H1 (cell line): ENCODE measurements at regions not wholly inside any gene's neighbourhood (a gene's known extent, or its start where the extent isn't known, plus 50 kb on each side); places are given as distances from the start of the nearest gene placed in this dataset.

Source experiments
- CTCF ChIA-PET: fragments of 300-600 bp; sonication (Branson Sonifier 250); formaldehyde crosslinking; loops from one replicate; lab custom pipeline; 2021; ENCODE audit not compliant: partially characterized antibody; lab: Charles Lee
- POLR2A ChIA-PET: fragments of 300-600 bp; sonication (Branson Sonifier 250); formaldehyde crosslinking; loops from one replicate; lab custom pipeline; 2021; ENCODE audit warnings: inconsistent platforms; ENCODE audit not compliant: partially characterized antibody; lab: Charles Lee
- DNase-seq, 2 experiments: peaks; one replicate each; pipeline versions ENCODE4 v3.0.0 to v3.0.0-alpha.2; 2010 to 2022; ENCODE audit warnings: low spot score in 2 of 2, low read depth in 1 of 2, mixed read lengths in 1 of 2
- FAIRE-seq: peaks from 2 replicates; lab custom pipeline; 2011; peaks lifted over from hg19 to GRCh38; lab: Jason Lieb, UNC
- H2AFZ ChIP-seq: 2 replicates; pipeline ENCODE4 v1.8.1; 2012; ENCODE audit warnings: low read length, inconsistent platforms
- H2AK5ac ChIP-seq: 2 replicates; pipeline ENCODE4 v1.6.1; 2013; ENCODE audit warnings: low read depth, low read length
- H2BK120ac ChIP-seq: replicated peaks from 2 replicates; pipeline ENCODE3; 2013; ENCODE audit warnings: low read depth, low read length, inconsistent platforms
- H2BK12ac ChIP-seq: 2 replicates; pipeline ENCODE4 v1.6.1; 2013; ENCODE audit warnings: low read depth, low read length
- H2BK15ac ChIP-seq: 2 replicates; pipeline ENCODE4 v1.6.1; 2013; ENCODE audit warnings: low read length
- H2BK20ac ChIP-seq: 2 replicates; pipeline ENCODE4 v1.6.1; 2013; ENCODE audit warnings: low read length
- H2BK5ac ChIP-seq: 2 replicates; pipeline ENCODE4 v1.6.1; 2013; ENCODE audit warnings: low read depth, low read length
- H3K14ac ChIP-seq: 2 replicates; pipeline ENCODE4 v1.6.1; 2013; ENCODE audit warnings: inconsistent platforms; ENCODE audit not compliant: insufficient read length
- H3K18ac ChIP-seq: 2 replicates; pipeline ENCODE4 v1.6.1; 2013; ENCODE audit warnings: low read length; ENCODE audit errors: extremely low read depth
- H3K23ac ChIP-seq: 2 replicates; pipeline ENCODE4 v1.6.1; 2013; ENCODE audit warnings: inconsistent platforms; ENCODE audit not compliant: insufficient read length
- H3K23me2 ChIP-seq: 2 replicates; pipeline ENCODE4 v1.6.1; 2013; ENCODE audit warnings: low read depth, low read length
- H3K27ac ChIP-seq: 2 replicates; pipeline ENCODE4 v1.6.1; 2011; ENCODE audit warnings: low read depth, low read length, inconsistent platforms
- H3K27me3 ChIP-seq, 4 experiments: replicated peaks in 1 of 4; 1 replicate in 1 of 4; 2 replicates in 3 of 4; pipeline versions ENCODE4 v1.6.1 to v1.8.1; 2011 to 2013; ENCODE audit warnings: low read length in 3 of 4, mild to moderate bottlenecking in 3 of 4, inconsistent platforms in 2 of 4, mixed read lengths in 2 of 4, moderate library complexity in 1 of 4; ENCODE audit not compliant: control insufficient read depth in 3 of 4, insufficient read depth in 3 of 4; ENCODE audit errors: extremely low read depth in 1 of 4
- H3K36me3 ChIP-seq, 4 experiments: 2 replicates each; pipeline versions ENCODE4 v1.6.1 to v1.8.1; 2011 to 2013; ENCODE audit warnings: mild to moderate bottlenecking in 4 of 4, low read length in 3 of 4, moderate library complexity in 2 of 4, control low read depth in 1 of 4, inconsistent platforms in 1 of 4; ENCODE audit not compliant: insufficient read depth in 4 of 4, control insufficient read depth in 2 of 4
- H3K4ac ChIP-seq: replicated peaks from 2 replicates; pipeline ENCODE3; 2013; ENCODE audit warnings: low read length, low read depth, mixed read lengths, inconsistent platforms; ENCODE audit not compliant: insufficient read length
- H3K4me1 ChIP-seq, 4 experiments: replicated peaks in 1 of 4; 1 replicate in 1 of 4; 2 replicates in 3 of 4; pipeline versions ENCODE4 v1.6.1 to v1.8.1; 2011 to 2013; ENCODE audit warnings: low read length in 3 of 4, inconsistent platforms in 2 of 4, mixed read lengths in 1 of 4; ENCODE audit not compliant: insufficient read depth in 4 of 4, control insufficient read depth in 3 of 4
- H3K4me2 ChIP-seq, 2 experiments: 2 replicates each; pipeline versions ENCODE4 v1.6.1 to v1.8.1; 2011 to 2013; ENCODE audit warnings: low read depth in 2 of 2, low read length in 2 of 2, control low read depth in 1 of 2, inconsistent platforms in 1 of 2, mild to moderate bottlenecking in 1 of 2; ENCODE audit not compliant: insufficient read depth in 1 of 2
- H3K4me3 ChIP-seq, 4 experiments: fragments of 200-600, 300-600 bp in 1 of 4; sonication (generic), shearing (Covaris generic), sonication (Bioruptor Twin) in 1 of 4; 2 replicates each; pipeline versions ENCODE4 v1.5.1 to v1.8.1; 2011 to 2016; ENCODE audit warnings: low read length in 4 of 4, low read depth in 3 of 4, control low read depth in 2 of 4, inconsistent platforms in 2 of 4, mild to moderate bottlenecking in 2 of 4, mixed read lengths in 1 of 4, moderate library complexity in 1 of 4; ENCODE audit not compliant: insufficient read depth in 2 of 4; ENCODE audit errors: extremely low read depth in 1 of 4
- H3K56ac ChIP-seq: replicated peaks from 2 replicates; pipeline ENCODE3; 2013; ENCODE audit warnings: low read depth, mild to moderate bottlenecking, mixed read lengths, low read length, inconsistent platforms; ENCODE audit not compliant: insufficient read length
- H3K79me1 ChIP-seq: 2 replicates; pipeline ENCODE4 v1.6.1; 2013; ENCODE audit warnings: low read depth, low read length, control low read depth
- H3K79me2 ChIP-seq, 2 experiments: 2 replicates each; pipeline versions ENCODE4 v1.6.1 to v1.8.1; 2012 to 2013; ENCODE audit warnings: low read length in 2 of 2, mild to moderate bottlenecking in 2 of 2, inconsistent platforms in 1 of 2; ENCODE audit not compliant: insufficient read depth in 2 of 2, control insufficient read depth in 1 of 2
- H3K9ac ChIP-seq, 4 experiments: replicated peaks in 1 of 4; 1 replicate in 1 of 4; 2 replicates in 3 of 4; pipeline versions ENCODE4 v1.6.1 to v1.8.1; 2011 to 2013; ENCODE audit warnings: low read depth in 3 of 4, low read length in 3 of 4, control low read depth in 2 of 4, mild to moderate bottlenecking in 2 of 4, moderate library complexity in 2 of 4, inconsistent platforms in 1 of 4; ENCODE audit errors: extremely low read depth in 1 of 4
- H3K9me3 ChIP-seq, 2 experiments: 2 replicates each; pipeline versions ENCODE4 v1.6.1 to v1.8.1; 2012 to 2013; ENCODE audit warnings: mild to moderate bottlenecking in 2 of 2, moderate library complexity in 2 of 2, control low read depth in 1 of 2, inconsistent platforms in 1 of 2, low read depth in 1 of 2, low read length in 1 of 2, mixed read lengths in 1 of 2; ENCODE audit not compliant: insufficient read depth in 2 of 2
- H4K20me1 ChIP-seq, 2 experiments: replicated peaks in 1 of 2; 2 replicates each; pipeline versions ENCODE3 to v1.8.1; 2011 to 2013; ENCODE audit warnings: inconsistent platforms in 2 of 2, low read length in 2 of 2, mild to moderate bottlenecking in 1 of 2; ENCODE audit not compliant: insufficient read depth in 2 of 2, control insufficient read depth in 1 of 2
- H4K5ac ChIP-seq: 2 replicates; pipeline ENCODE4 v1.6.1; 2013; ENCODE audit warnings: low read length, low read depth, mixed read lengths, inconsistent platforms; ENCODE audit not compliant: insufficient read length
- H4K8ac ChIP-seq: 2 replicates; pipeline ENCODE4 v1.8.0; 2013; ENCODE audit warnings: mild to moderate bottlenecking, moderate library complexity, low read length, inconsistent platforms; ENCODE audit not compliant: insufficient read depth; ENCODE audit errors: extremely low read depth
- H4K91ac ChIP-seq: replicated peaks from 2 replicates; pipeline ENCODE3; 2013; ENCODE audit warnings: low read length, mixed read lengths, inconsistent platforms; ENCODE audit not compliant: insufficient read length
- BCL11A ChIP-seq, 2 experiments: IDR thresholded peaks; one replicate each; pipeline ENCODE4 v1.6.1; 2011; ENCODE audit warnings: low read depth in 2 of 2, low read length in 2 of 2, mild to moderate bottlenecking in 2 of 2
- EGR1 ChIP-seq: IDR thresholded peaks from 2 replicates; pipeline ENCODE4 v1.6.1; 2011; ENCODE audit warnings: low read depth, low read length, borderline replicate concordance
- GTF2F1 ChIP-seq: IDR thresholded peaks from 2 replicates; pipeline ENCODE4 v1.6.1; 2012; ENCODE audit warnings: low read depth, low read length, improper control_type of control experiment, borderline replicate concordance
- JUN ChIP-seq: IDR thresholded peaks from 2 replicates; pipeline ENCODE4 v1.6.1; 2011; ENCODE audit warnings: low read depth, mild to moderate bottlenecking, improper control_type of control experiment, low read length
- KDM1A ChIP-seq: fragments of 200-600, 300-600 bp; sonication (generic); IDR thresholded peaks from 2 replicates; pipeline ENCODE4 v1.7.1; 2016; ENCODE audit warnings: mild to moderate bottlenecking, low read length, borderline replicate concordance
- KDM5A ChIP-seq: fragments of 200-600 bp; IDR thresholded peaks from 2 replicates; pipeline ENCODE4 v1.7.1; 2012; ENCODE audit warnings: mild to moderate bottlenecking, low read length, inconsistent platforms, mixed read lengths
- PHF8 ChIP-seq: fragments of 200-600 bp; sonication (generic); conservative IDR thresholded peaks from 2 replicates; pipeline ENCODE4 v1.7.1; 2012; ENCODE audit warnings: low read depth, mild to moderate bottlenecking, inconsistent platforms, low read length, moderate library complexity
- RBBP5 ChIP-seq: IDR thresholded peaks from 2 replicates; pipeline ENCODE4 v1.7.1; 2012; ENCODE audit warnings: low read depth, mild to moderate bottlenecking, inconsistent platforms, low read length, moderate library complexity, borderline replicate concordance
- SRF ChIP-seq: IDR thresholded peaks from 2 replicates; pipeline ENCODE4 v1.6.1; 2011; ENCODE audit warnings: mild to moderate bottlenecking, low read depth, low read length, moderate library complexity
- SUZ12 ChIP-seq: fragments of 200-600 bp; sonication (generic); IDR thresholded peaks from 2 replicates; pipeline ENCODE4 v1.6.1; 2012; ENCODE audit warnings: mild to moderate bottlenecking, inconsistent platforms, low read length, moderate library complexity, mixed read lengths
- TAF1 ChIP-seq: IDR thresholded peaks from 2 replicates; pipeline ENCODE4 v1.6.1; 2011; ENCODE audit warnings: mild to moderate bottlenecking, low read depth, low read length
- TBP ChIP-seq: IDR thresholded peaks from 2 replicates; pipeline ENCODE4 v1.6.1; 2011; ENCODE audit warnings: low read depth, low read length, improper control_type of control experiment
- TCF12 ChIP-seq: IDR thresholded peaks from 2 replicates; pipeline ENCODE4 v1.6.1; 2011; ENCODE audit warnings: low read depth, mild to moderate bottlenecking, low read length
- ZNF274 ChIP-seq: IDR thresholded peaks from 2 replicates; pipeline ENCODE4 v1.7.0; 2012; ENCODE audit warnings: low read length, borderline replicate concordance; ENCODE audit errors: extremely low read depth
- WGBS, 2 experiments: shearing (Covaris generic) in 1 of 2; methylation state at CpG; one replicate each; pipeline versions ENCODE4 v1.1.6 to v1.1.7; 2013 to 2015; ENCODE audit warnings: low lambda C conversion rate in 2 of 2, mixed read lengths in 2 of 2, inconsistent platforms in 1 of 2, low coverage in 1 of 2, missing lambda C conversion rate in 1 of 2; ENCODE audit not compliant: insufficient replicate concordance in 2 of 2, insufficient coverage in 1 of 2, insufficient read length in 1 of 2; ENCODE audit errors: extremely low coverage in 1 of 2, missing lambda C conversion rate in 1 of 2; 5-methylcytosine and 5-hydroxymethylcytosine counted together

DNA sequence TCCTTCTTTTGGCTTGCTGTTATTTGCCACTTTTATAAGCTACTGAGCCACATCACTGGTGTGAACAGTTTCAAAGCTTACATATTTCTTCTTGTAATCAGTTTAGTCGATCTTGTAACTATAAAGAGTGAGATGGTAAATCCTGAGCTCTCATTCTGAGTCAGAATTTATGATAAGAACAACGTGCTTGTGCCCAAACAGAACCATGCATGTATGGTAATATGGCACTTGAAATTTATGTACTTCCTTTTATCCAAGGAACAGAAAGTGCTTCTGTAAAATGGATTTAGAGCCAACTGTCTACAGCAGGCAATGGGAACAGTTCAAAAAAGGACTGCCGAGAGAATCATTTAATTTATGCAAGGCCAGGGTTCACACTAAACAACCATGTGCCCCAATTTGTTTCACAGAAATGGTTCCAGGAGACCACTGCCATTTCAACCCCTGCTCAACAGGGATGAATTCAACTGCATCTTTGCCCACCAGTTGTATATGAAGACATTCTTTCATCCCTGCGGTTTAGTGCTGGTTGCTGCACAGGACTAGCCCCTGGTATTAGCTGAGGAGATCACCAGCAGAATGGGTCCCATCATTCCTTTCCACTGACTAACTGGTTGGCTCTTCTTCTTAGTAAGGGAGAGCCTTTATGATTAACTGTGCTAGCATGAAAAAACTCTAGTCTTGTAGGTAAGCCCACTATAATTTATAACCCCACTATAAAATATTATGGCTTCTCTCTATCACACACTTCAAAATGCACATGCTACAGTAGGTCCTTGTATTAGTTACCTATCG lies 162.9 kb upstream of the PGRMC2 start:
- no peaks in the 10 kb centered on the region for H3K27me3 ChIP-seq
- H3K14ac ChIP-seq: no peak overlapping the region
- POLR2A ChIA-PET: interaction anchor here (0.7 kb wide), 1 partner anchor 642 kb away, joined by 3 read pairs; no protein-coding TSS in a partner anchor
- H3K36me3 ChIP-seq: no peaks in the 10 kb centered on the region
- H3K23ac ChIP-seq: no peak overlapping the region
- no peak overlapping the region for H2BK120ac ChIP-seq
- DNase-seq (no peak), FAIRE-seq (no peak)
- H2AK5ac ChIP-seq: no peak overlapping the region
- CTCF ChIA-PET: interaction anchor here (0.6 to 1.6 kb wide), 5 partner anchors 9 to 593 kb away, joined by 3 to 5 read pairs (median 3); no protein-coding TSS in a partner anchor
- no peak overlapping the region for H3K4ac ChIP-seq
- no peak overlapping the region for H2BK15ac ChIP-seq
- no peak overlapping the region for H4K5ac ChIP-seq
- H3K27ac ChIP-seq: no peak overlapping the region
- H3K56ac ChIP-seq: no peak overlapping the region
- no peak overlapping the region for H3K9ac ChIP-seq
- H2AFZ ChIP-seq: no peak overlapping the region
- H2BK12ac ChIP-seq: no peak overlapping the region
- H3K79me2 ChIP-seq: no peaks in the 10 kb centered on the region
- H4K20me1 ChIP-seq: no peaks in the 10 kb centered on the region
- H3K4me3 ChIP-seq: no peak overlapping the region
- H2BK5ac ChIP-seq: no peak overlapping the region
- no peaks in the 10 kb centered on the region for H3K79me1 ChIP-seq
- H3K23me2 ChIP-seq: no peaks in the 10 kb centered on the region; the same call in 1 of the 2 replicates
- no peak overlapping the region for H3K18ac ChIP-seq
- no peaks in the 10 kb centered on the region for H3K4me1 ChIP-seq
- H3K4me2 ChIP-seq: no peak overlapping the region
- no peak overlapping the region for H4K8ac ChIP-seq
- 92% methylated on average over 5 of the region's 5 CpGs; no CpG with 5 or more reads in 1 of the 2 experiments for WGBS, 2 experiments
- no peak overlapping the region for H4K91ac ChIP-seq
- H2BK20ac ChIP-seq: no peak overlapping the region
- no peaks in the 10 kb centered on the region for H3K9me3 ChIP-seq
- TF ChIP-seq PHF8: no peak
- TF ChIP-seq EGR1: no peak
- no peak for TF ChIP-seq SRF
- no peak for TF ChIP-seq TBP
- no peak for TF ChIP-seq KDM5A
- no peak for TF ChIP-seq KDM1A
- no peak for TF ChIP-seq SUZ12
- TF ChIP-seq GTF2F1: no peak
- no peak for TF ChIP-seq JUN
- TF ChIP-seq TAF1: no peak
- TF ChIP-seq TCF12: no peak
- TF ChIP-seq ZNF274: no peak
- TF ChIP-seq BCL11A (IDR thresholded peaks at IDR 0.05; ENCODE audit: low read depth in 2 of 2, low read length in 2 of 2): no peak
- no peak for TF ChIP-seq RBBP5
